IMR-90 (cell line): ENCODE measurements at regions not wholly inside any gene's neighbourhood (a gene's known extent, or its start where the extent isn't known, plus 50 kb on each side); places are given as distances from the start of the nearest gene placed in this dataset.

ENCODE experiments used
- ATAC-seq: fragments of 200-7000 bp; cut with Tn5 transposase; 2 replicates; pipeline ENCODE4 v1.9.1; 2020; ENCODE audit warnings: low read depth, mild to moderate bottlenecking, moderate library complexity
- BruUV-seq: library from RNA; stranded (reverse); fragments of 400-500 nt; replicated peaks from 2 replicates; lab custom pipeline; 2021; lab: Mats Ljungman, UMichigan
- CTCF ChIA-PET: fragments of 300-600 bp; formaldehyde crosslinking; extraction: SDS; loops from one replicate; lab custom pipeline; 2021; ENCODE audit warnings: antibody characterized with exemption; lab: Yijun Ruan, JAX
- POLR2A ChIA-PET: fragments of 300-600 bp; sonication (Branson Sonifier 250); formaldehyde crosslinking; loops from one replicate; lab custom pipeline; 2022; ENCODE audit warnings: antibody characterized with exemption; ENCODE audit not compliant: unreplicated experiment; lab: Charles Lee
- DNase-seq: peaks from one replicate; pipeline ENCODE4 v3.0.0; 2013
- H2AFZ ChIP-seq: replicated peaks from 2 replicates; pipeline ENCODE3; 2013; ENCODE audit warnings: low read length, mild to moderate bottlenecking; ENCODE audit not compliant: poor library complexity
- H2AK5ac ChIP-seq: 2 replicates; pipeline ENCODE4 v1.6.1; 2013; ENCODE audit warnings: low read depth, low read length, inconsistent platforms
- H2AK9ac ChIP-seq: replicated peaks from 2 replicates; pipeline ENCODE3; 2013; ENCODE audit warnings: mild to moderate bottlenecking, low read depth, low read length, moderate library complexity; ENCODE audit not compliant: poor library complexity
- H2BK120ac ChIP-seq: 2 replicates; pipeline ENCODE4 v1.6.1; 2013; ENCODE audit warnings: low read depth, low read length, inconsistent platforms
- H2BK15ac ChIP-seq: 3 replicates; pipeline ENCODE4 v1.6.1; 2013; ENCODE audit warnings: low read depth, low read length, inconsistent platforms
- H2BK20ac ChIP-seq: 2 replicates; pipeline ENCODE4 v1.6.1; 2013; ENCODE audit warnings: low read depth, mild to moderate bottlenecking, inconsistent platforms, low read length, moderate library complexity
- H2BK5ac ChIP-seq: 2 replicates; pipeline ENCODE4 v1.6.1; 2013; ENCODE audit warnings: mild to moderate bottlenecking, low read depth, low read length, inconsistent platforms; ENCODE audit not compliant: poor library complexity, severe bottlenecking
- H3K14ac ChIP-seq: replicated peaks from 2 replicates; pipeline ENCODE4 v1.6.1; 2013; ENCODE audit warnings: low read depth, low read length, inconsistent platforms
- H3K18ac ChIP-seq: 2 replicates; pipeline ENCODE4 v1.6.1; 2013; ENCODE audit warnings: low read depth, low read length, control low read depth
- H3K23ac ChIP-seq: 2 replicates; pipeline ENCODE4 v1.6.1; 2013; ENCODE audit warnings: low read depth, low read length, inconsistent platforms
- H3K27ac ChIP-seq: 2 replicates; pipeline ENCODE4 v1.5.1; 2013; ENCODE audit warnings: mild to moderate bottlenecking, control low read depth, low read length; ENCODE audit not compliant: insufficient read depth
- H3K27me3 ChIP-seq: 2 replicates; pipeline ENCODE4 v1.6.1; 2013; ENCODE audit warnings: low read length; ENCODE audit not compliant: control insufficient read depth, insufficient read depth
- H3K36me3 ChIP-seq: 2 replicates; pipeline ENCODE4 v1.6.1; 2013; ENCODE audit warnings: low read length, mixed read lengths; ENCODE audit not compliant: control insufficient read depth, insufficient read depth
- H3K4ac ChIP-seq: 2 replicates; pipeline ENCODE4 v1.6.1; 2013; ENCODE audit warnings: low read depth, low read length, inconsistent platforms
- H3K4me1 ChIP-seq: 2 replicates; pipeline ENCODE4 v1.6.1; 2013; ENCODE audit warnings: low read length, mixed read lengths; ENCODE audit not compliant: control insufficient read depth, insufficient read depth
- H3K4me2 ChIP-seq: 2 replicates; pipeline ENCODE4 v1.6.1; 2013; ENCODE audit warnings: low read depth, mild to moderate bottlenecking, control low read depth, low read length, moderate library complexity
- H3K4me3 ChIP-seq: 2 replicates; pipeline ENCODE4 v1.5.1; 2013; ENCODE audit warnings: low read depth, mild to moderate bottlenecking, control low read depth, low read length, moderate library complexity; ENCODE audit not compliant: insufficient read depth
- H3K56ac ChIP-seq: 2 replicates; pipeline ENCODE4 v1.6.1; 2013; ENCODE audit warnings: low read length, inconsistent platforms; ENCODE audit not compliant: insufficient read depth; ENCODE audit errors: extremely low read depth
- H3K79me1 ChIP-seq, 2 experiments: 2 replicates each; pipeline ENCODE4 v1.6.1; 2013; ENCODE audit warnings: low read length in 2 of 2, inconsistent platforms in 1 of 2, low read depth in 1 of 2
- H3K9ac ChIP-seq: 2 replicates; pipeline ENCODE4 v1.6.1; 2013; ENCODE audit warnings: low read depth, low read length, control low read depth
- H3K9me1 ChIP-seq: 2 replicates; pipeline ENCODE4 v1.6.1; 2013; ENCODE audit warnings: low read length, inconsistent platforms; ENCODE audit not compliant: insufficient read depth
- H3K9me3 ChIP-seq: 2 replicates; pipeline ENCODE4 v1.6.1; 2013; ENCODE audit warnings: low read length; ENCODE audit not compliant: control insufficient read depth, insufficient read depth
- H4K20me1 ChIP-seq: 2 replicates; pipeline ENCODE4 v1.6.1; 2013; ENCODE audit warnings: low read length, inconsistent platforms; ENCODE audit not compliant: insufficient read depth
- H4K5ac ChIP-seq: 2 replicates; pipeline ENCODE4 v1.6.1; 2013; ENCODE audit warnings: mild to moderate bottlenecking, low read depth, low read length, control low read depth
- H4K8ac ChIP-seq, 2 experiments: 2 replicates each; pipeline ENCODE4 v1.6.1; 2013; ENCODE audit warnings: low read depth in 2 of 2, low read length in 2 of 2, control low read depth in 1 of 2, inconsistent platforms in 1 of 2
- H4K91ac ChIP-seq: 2 replicates; pipeline ENCODE4 v1.6.1; 2013; ENCODE audit warnings: low read depth, low read length, inconsistent platforms; ENCODE audit not compliant: insufficient read depth
- MAFK ChIP-seq: IDR thresholded peaks from 2 replicates; pipeline ENCODE4 v1.6.1; 2012; ENCODE audit warnings: low read depth, low read length, improper control_type of control experiment
- RCOR1 ChIP-seq: IDR thresholded peaks from 2 replicates; pipeline ENCODE4 v1.6.1; 2012; ENCODE audit warnings: mild to moderate bottlenecking, low read length, improper control_type of control experiment; ENCODE audit not compliant: insufficient replicate concordance
- RFX5 ChIP-seq: IDR thresholded peaks from 2 replicates; pipeline ENCODE4 v1.8.0; 2012; ENCODE audit warnings: low read depth, mild to moderate bottlenecking, low read length, moderate library complexity
- USF2 ChIP-seq: fragments of 150-350 bp; IDR thresholded peaks from 2 replicates; pipeline ENCODE4 v1.6.1; 2017; ENCODE audit warnings: mild to moderate bottlenecking, antibody characterized with exemption, low read length, low read depth
- WGBS, 2 experiments: methylation state at CpG; one replicate each; pipeline versions ENCODE4 v1.1.5 to v1.1.7; 2013; ENCODE audit warnings: missing lambda C conversion rate in 2 of 2; ENCODE audit not compliant: insufficient read length in 1 of 2; ENCODE audit errors: extremely low coverage in 2 of 2; 5-methylcytosine and 5-hydroxymethylcytosine counted together
- dilution Hi-C: fragments of 300-500 bp; cut with HindIII; formaldehyde crosslinking; loops from one replicate; pipeline ENCODE4 v1.14.3; 2018; ENCODE audit warnings: low sequenced_read_pairs; ENCODE audit not compliant: unreplicated experiment
- in situ Hi-C: fragments of 300-500 bp; cut with MboI; formaldehyde crosslinking; loops from 3 replicates; pipeline ENCODE4 v1.14.3; 2019; ENCODE audit warnings: low sequenced_read_pairs, inconsistent platforms, mixed read lengths
- intact Hi-C: fragments of 100-400 bp; cut with micrococcal nuclease; formaldehyde crosslinking; loops from 2 replicates; pipeline ENCODE4 v1.10.0; 2022

DNA sequence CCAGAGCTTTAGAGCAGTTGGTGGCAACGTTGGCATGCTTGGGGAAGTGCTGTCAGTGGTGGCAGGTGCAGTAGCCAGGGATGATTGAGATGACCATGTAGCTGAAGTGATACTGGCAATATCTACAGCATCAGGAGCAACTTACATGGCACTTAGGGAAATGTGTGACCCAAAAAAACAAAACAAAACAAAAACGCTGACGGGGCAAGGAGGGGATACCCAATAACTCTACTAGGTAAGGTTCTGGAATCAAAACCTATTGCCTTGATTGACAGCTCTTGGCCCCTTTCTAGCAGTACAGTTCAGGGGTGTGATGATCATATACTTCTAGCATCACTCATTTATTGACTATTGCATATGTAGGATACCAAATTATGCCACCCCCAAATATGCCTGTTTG is 312.6 kb downstream of the AASDHPPT start:
- WGBS, 2 experiments = no CpG with 5 or more reads among the region's 3 CpGs
- peak overlapping the region; percentile 85 for H3K4ac ChIP-seq
- no peak overlapping the region for H3K9ac ChIP-seq
- BruUV-seq = no TSS peak
- peak overlapping the region; percentile 26 to 60 for H4K8ac ChIP-seq
- no peaks in the 10 kb centered on the region for H3K9me3 ChIP-seq
- ATAC-seq (no peak), DNase-seq (no peak)
- H2AFZ ChIP-seq = peak overlapping the region; percentile 38
- in situ Hi-C loops = no loop called here
- peak overlapping the region; percentile 10; the same call in 1 of the 2 replicates for H4K5ac ChIP-seq
- H2AK9ac ChIP-seq = peak overlapping the region; percentile 47
- H3K4me3 ChIP-seq = no peak overlapping the region
- peak overlapping the region; percentile 64 for H2BK5ac ChIP-seq
- H3K4me2 ChIP-seq = no peak overlapping the region
- POLR2A ChIA-PET = no interaction called here
- H4K91ac ChIP-seq = peak overlapping the region; percentile 50
- H2BK15ac ChIP-seq = peak overlapping the region; percentile 75; the same call in 2 of the 3 replicates
- H3K27me3 ChIP-seq = no peaks in the 10 kb centered on the region
- no peaks in the 10 kb centered on the region for H3K79me1 ChIP-seq
- TF ChIP-seq MAFK (peak; percentile 54), USF2 (no peak), RFX5 (no peak), RCOR1 (no peak)
- dilution Hi-C loops = no loop called here
- H3K27ac ChIP-seq = no peak overlapping the region
- peak overlapping the region; percentile 62; the same call in 1 of the 2 replicates for H3K23ac ChIP-seq
- peak overlapping the region; percentile 31; the same call in 1 of the 2 replicates for H3K18ac ChIP-seq
- peaks cover 6% of the 10 kb centered on the region for H3K9me1 ChIP-seq
- no peaks in the 10 kb centered on the region for H4K20me1 ChIP-seq
- H2BK120ac ChIP-seq = peak overlapping the region; percentile 67
- H3K14ac ChIP-seq = peak overlapping the region; percentile 79; the same call in 1 of the 2 replicates
- intact Hi-C loops = loop anchor here (10.0 kb wide), 1 partner anchor 305 kb away; no protein-coding TSS in a partner anchor
- peak overlapping the region; percentile 88 for H2BK20ac ChIP-seq
- no peak overlapping the region for H3K56ac ChIP-seq
- CTCF ChIA-PET = no interaction called here
- peak overlapping the region; percentile 98 for H2AK5ac ChIP-seq
- H3K4me1 ChIP-seq = peaks cover 9% of the 10 kb centered on the region
- no peaks in the 10 kb centered on the region for H3K36me3 ChIP-seq
